GM12878 (cell line): ENCODE measurements at regions not wholly inside any gene's neighbourhood (a gene's known extent, or its start where the extent isn't known, plus 50 kb on each side); places are given as distances from the start of the nearest gene placed in this dataset.

Experiments used
- ATAC-seq: fragments of 200-7000 bp; cut with Tn5 transposase; 3 replicates; pipeline ENCODE4 v1.9.1; 2020; ENCODE audit warnings: mild to moderate bottlenecking, moderate library complexity
- BruUV-seq: library from RNA; stranded (reverse); fragments of 400-500 nt; replicated peaks from 2 replicates; lab custom pipeline; 2021; lab: Mats Ljungman, UMichigan
- CTCF ChIA-PET: fragments of 300-600 bp; sonication (Branson Sonifier 250); formaldehyde crosslinking; extraction: SDS; loops from one replicate; lab custom pipeline; 2021; ENCODE audit warnings: inconsistent platforms; lab: Yijun Ruan, JAX
- POLR2A ChIA-PET: fragments of 350-600 bp; formaldehyde crosslinking; extraction: SDS; loops from one replicate; lab custom pipeline; 2021; ENCODE audit warnings: inconsistent platforms; lab: Charles Lee
- RAD21 ChIA-PET: fragments of 300-600 bp; sonication (Branson Sonifier 250); formaldehyde crosslinking; loops from one replicate; lab custom pipeline; 2023; ENCODE audit warnings: antibody characterized with exemption; ENCODE audit not compliant: unreplicated experiment; lab: Charles Lee
- SMC1A ChIA-PET: fragments of 300-600 bp; sonication (Branson Sonifier 250); formaldehyde crosslinking; loops from one replicate; lab custom pipeline; 2023; ENCODE audit not compliant: unreplicated experiment, uncharacterized antibody; lab: Charles Lee
- DNase-seq: peaks from one replicate; pipeline ENCODE4 v3.0.0-alpha.2; 2011; ENCODE audit warnings: low read depth, low spot score
- FAIRE-seq: peaks from 3 replicates; lab custom pipeline; 2011; peaks lifted over from hg19 to GRCh38; lab: Jason Lieb, UNC
- H2AFZ ChIP-seq: 2 replicates; pipeline ENCODE4 v1.6.0; 2011; ENCODE audit warnings: low read depth, low read length, control low read depth; ENCODE audit not compliant: control insufficient read depth
- H3K27ac ChIP-seq: 2 replicates; pipeline ENCODE4 v1.5.1; 2011; ENCODE audit warnings: control low read depth; ENCODE audit not compliant: control insufficient read depth, insufficient read depth
- H3K27me3 ChIP-seq, 2 experiments: replicated peaks in 1 of 2; 2 replicates each; pipeline versions ENCODE4 v1.6.0 to v1.6.1; 2011; ENCODE audit warnings: low read length in 1 of 2; ENCODE audit not compliant: control insufficient read depth in 2 of 2, insufficient read depth in 2 of 2
- H3K36me3 ChIP-seq, 2 experiments: 2 replicates each; pipeline ENCODE4 v1.5.1; 2011; ENCODE audit warnings: low read length in 1 of 2; ENCODE audit not compliant: control insufficient read depth in 2 of 2, insufficient read depth in 2 of 2
- H3K4me1 ChIP-seq: 2 replicates; pipeline ENCODE4 v1.6.1; 2011; ENCODE audit warnings: mild to moderate bottlenecking, low read length, moderate library complexity, mixed read lengths; ENCODE audit not compliant: control insufficient read depth, insufficient read depth
- H3K4me2 ChIP-seq: 2 replicates; pipeline ENCODE4 v1.6.0; 2011; ENCODE audit warnings: control low read depth; ENCODE audit not compliant: control insufficient read depth, insufficient read depth
- H3K4me3 ChIP-seq: fragments of 200-600 bp; sonication (generic); 2 replicates; pipeline ENCODE4 v1.5.1; 2016
- H3K79me2 ChIP-seq: 2 replicates; pipeline ENCODE4 v1.6.0; 2011; ENCODE audit warnings: low read length; ENCODE audit not compliant: control insufficient read depth, insufficient read depth
- H3K9ac ChIP-seq: 2 replicates; pipeline ENCODE4 v1.8.0; 2011; ENCODE audit warnings: low read length, control low read depth, mixed read lengths; ENCODE audit not compliant: control insufficient read depth, insufficient read depth
- H3K9me3 ChIP-seq: replicated peaks from 3 replicates; pipeline ENCODE4 v1.5.1; 2011; ENCODE audit warnings: mild to moderate bottlenecking, low read length; ENCODE audit not compliant: control insufficient read depth, insufficient read depth
- H4K20me1 ChIP-seq: 2 replicates; pipeline ENCODE4 v1.6.0; 2011; ENCODE audit not compliant: control insufficient read depth, insufficient read depth
- CEBPB ChIP-seq, 2 experiments: fragments of 150-350 bp in 1 of 2; IDR thresholded peaks; 2 replicates each; pipeline ENCODE4 v1.6.1; 2012 to 2014; ENCODE audit warnings: low read depth in 2 of 2, low read length in 2 of 2, borderline replicate concordance in 1 of 2, inconsistent platforms in 1 of 2
- CHD2 ChIP-seq: IDR thresholded peaks from 2 replicates; pipeline ENCODE4 v1.6.1; 2011; ENCODE audit warnings: low read depth, low read length, improper control_type of control experiment, borderline replicate concordance
- FOS ChIP-seq: IDR thresholded peaks from 3 replicates; pipeline ENCODE4 v1.6.1; 2011; ENCODE audit warnings: borderline replicate concordance; ENCODE audit not compliant: insufficient read length; ENCODE audit errors: extremely low read depth
- MEF2B ChIP-seq: fragments of 450-650 bp; IDR thresholded peaks from 2 replicates; pipeline ENCODE4 v1.6.1; 2018; ENCODE audit warnings: mild to moderate bottlenecking, moderate library complexity; ENCODE audit not compliant: partially characterized antibody, poor library complexity, severe bottlenecking
- MYC ChIP-seq: IDR thresholded peaks from 2 replicates; pipeline ENCODE4 v1.6.1; 2011; ENCODE audit warnings: mild to moderate bottlenecking, low read length, moderate library complexity, inconsistent platforms; ENCODE audit not compliant: insufficient read depth, insufficient replicate concordance, insufficient read length, severe bottlenecking
- SMC3 ChIP-seq: IDR thresholded peaks from 2 replicates; pipeline ENCODE4 v1.6.1; 2011; ENCODE audit warnings: low read length, improper control_type of control experiment, borderline replicate concordance
- TCF7 ChIP-seq: IDR thresholded peaks from 2 replicates; pipeline ENCODE4 v1.6.1; 2014; ENCODE audit warnings: antibody characterized with exemption, borderline replicate concordance
- USF1 ChIP-seq: IDR thresholded peaks from 2 replicates; pipeline ENCODE4 v1.6.1; 2011; ENCODE audit warnings: borderline replicate concordance, low read depth, mild to moderate bottlenecking, moderate library complexity, mixed read lengths, low read length; ENCODE audit not compliant: insufficient read depth; ENCODE audit errors: extremely low read length
- ZNF622 ChIP-seq: fragments of 450-650 bp; IDR thresholded peaks from 2 replicates; pipeline ENCODE4 v1.6.1; 2017; ENCODE audit warnings: mild to moderate bottlenecking, inconsistent platforms
- WGBS: methylation state at CpG from one replicate; pipeline ENCODE4 v1.1.6; 2016; ENCODE audit warnings: low lambda C conversion rate; ENCODE audit not compliant: insufficient replicate concordance, insufficient coverage; ENCODE audit errors: missing lambda C conversion rate; 5-methylcytosine and 5-hydroxymethylcytosine counted together
- in situ Hi-C: fragments of 300-500 bp; cut with MboI; formaldehyde crosslinking; loops from 9 replicates; pipeline ENCODE4 v1.14.3; 2018; ENCODE audit warnings: mixed read lengths
- intact Hi-C: fragments of 100-400 bp; cut with micrococcal nuclease; formaldehyde crosslinking; loops from one replicate; pipeline ENCODE4 v1.14.2; 2022; ENCODE audit not compliant: unreplicated experiment
- TF ChIP-seq, protein P1 (sequence below): IDR thresholded peaks from 2 replicates; pipeline ENCODE4 v1.6.1; 2012; ENCODE audit warnings: low read depth, low read length, improper control_type of control experiment
- TF ChIP-seq, protein P2 (sequence below), 3 experiments: IDR thresholded peaks in 2 of 3; conservative IDR thresholded peaks in 1 of 3; 2 replicates each; pipeline ENCODE4 v1.5.1; 2011; ENCODE audit warnings: low read depth in 3 of 3, low read length in 3 of 3, mild to moderate bottlenecking in 3 of 3, control low read depth in 2 of 3, moderate library complexity in 2 of 3, inconsistent platforms in 1 of 3, mixed read lengths in 1 of 3; ENCODE audit not compliant: control insufficient read depth in 2 of 3, insufficient read depth in 1 of 3; ENCODE audit errors: extremely low read depth in 1 of 3

DNA sequence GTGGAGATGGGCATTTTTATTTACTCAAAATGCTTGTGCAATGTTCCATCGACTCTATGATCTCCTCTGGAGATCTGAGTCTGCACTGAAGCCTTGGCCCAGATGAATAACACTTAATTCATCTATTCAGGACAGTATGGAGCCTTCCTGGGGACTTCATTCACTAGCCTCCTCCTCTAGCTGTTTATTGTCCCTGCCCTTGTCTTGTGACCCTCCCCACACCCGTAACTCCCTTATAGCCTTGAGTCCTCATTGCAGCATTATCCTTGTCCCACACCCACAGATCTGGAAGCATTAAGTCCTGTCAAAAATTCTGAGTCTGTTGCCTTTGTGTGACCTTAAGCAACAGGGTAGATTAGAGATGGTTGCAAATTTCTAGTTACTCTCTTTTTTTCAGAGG is 138.3 kb upstream of the LMO4 start:
- no peak overlapping the region for H3K27ac ChIP-seq
- no peaks in the 10 kb centered on the region for H3K36me3 ChIP-seq
- no TSS peak for BruUV-seq
- ChIA-PET CTCF (no interaction called here), SMC1A (interaction anchor here (0.7 to 1.2 kb wide), 3 partner anchors 18 to 139 kb away, joined by 3 to 4 read pairs (median 3); no protein-coding TSS in a partner anchor), POLR2A (no interaction called here)
- intact Hi-C loops, result no loop called here
- ATAC-seq, result no peak
- no peak overlapping the region for H3K9ac ChIP-seq
- 0% methylated on average over 2 of the region's 2 CpGs for WGBS
- no peak for DNase-seq
- H3K4me3 ChIP-seq, result no peak overlapping the region
- H3K4me1 ChIP-seq, result no peaks in the 10 kb centered on the region
- in situ Hi-C loops, result no loop called here
- H2AFZ ChIP-seq, result no peak overlapping the region
- no peak overlapping the region for H3K4me2 ChIP-seq
- no peaks in the 10 kb centered on the region for H4K20me1 ChIP-seq
- no peaks in the 10 kb centered on the region; the same call in 1 of the 3 replicates for H3K9me3 ChIP-seq
- H3K27me3 ChIP-seq, result peaks cover 0 to 3% of the 10 kb centered on the region in 2 experiments; a peak in 1 of 4 replicates
- TF ChIP-seq ZNF622, result no peak
- no peak for TF ChIP-seq FOS
- no peak for TF ChIP-seq MYC
- no peak for TF ChIP-seq MEF2B
- no peak for TF ChIP-seq SMC3
- TF ChIP-seq USF1, result no peak
- TF ChIP-seq, protein P1, sequence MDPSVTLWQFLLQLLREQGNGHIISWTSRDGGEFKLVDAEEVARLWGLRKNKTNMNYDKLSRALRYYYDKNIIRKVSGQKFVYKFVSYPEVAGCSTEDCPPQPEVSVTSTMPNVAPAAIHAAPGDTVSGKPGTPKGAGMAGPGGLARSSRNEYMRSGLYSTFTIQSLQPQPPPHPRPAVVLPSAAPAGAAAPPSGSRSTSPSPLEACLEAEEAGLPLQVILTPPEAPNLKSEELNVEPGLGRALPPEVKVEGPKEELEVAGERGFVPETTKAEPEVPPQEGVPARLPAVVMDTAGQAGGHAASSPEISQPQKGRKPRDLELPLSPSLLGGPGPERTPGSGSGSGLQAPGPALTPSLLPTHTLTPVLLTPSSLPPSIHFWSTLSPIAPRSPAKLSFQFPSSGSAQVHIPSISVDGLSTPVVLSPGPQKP, result no peak
- TF ChIP-seq, protein P2, sequence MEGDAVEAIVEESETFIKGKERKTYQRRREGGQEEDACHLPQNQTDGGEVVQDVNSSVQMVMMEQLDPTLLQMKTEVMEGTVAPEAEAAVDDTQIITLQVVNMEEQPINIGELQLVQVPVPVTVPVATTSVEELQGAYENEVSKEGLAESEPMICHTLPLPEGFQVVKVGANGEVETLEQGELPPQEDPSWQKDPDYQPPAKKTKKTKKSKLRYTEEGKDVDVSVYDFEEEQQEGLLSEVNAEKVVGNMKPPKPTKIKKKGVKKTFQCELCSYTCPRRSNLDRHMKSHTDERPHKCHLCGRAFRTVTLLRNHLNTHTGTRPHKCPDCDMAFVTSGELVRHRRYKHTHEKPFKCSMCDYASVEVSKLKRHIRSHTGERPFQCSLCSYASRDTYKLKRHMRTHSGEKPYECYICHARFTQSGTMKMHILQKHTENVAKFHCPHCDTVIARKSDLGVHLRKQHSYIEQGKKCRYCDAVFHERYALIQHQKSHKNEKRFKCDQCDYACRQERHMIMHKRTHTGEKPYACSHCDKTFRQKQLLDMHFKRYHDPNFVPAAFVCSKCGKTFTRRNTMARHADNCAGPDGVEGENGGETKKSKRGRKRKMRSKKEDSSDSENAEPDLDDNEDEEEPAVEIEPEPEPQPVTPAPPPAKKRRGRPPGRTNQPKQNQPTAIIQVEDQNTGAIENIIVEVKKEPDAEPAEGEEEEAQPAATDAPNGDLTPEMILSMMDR (IDR thresholded peaks at IDR 0.05 in 2 of 3, conservative IDR thresholded peaks at IDR 0.05 in 1 of 3; ENCODE audit: control insufficient read depth in 2 of 3, extremely low read depth in 1 of 3, insufficient read depth in 1 of 3, low read depth in 3 of 3, low read length in 3 of 3), result no peak
- no peak for TF ChIP-seq TCF7
- TF ChIP-seq CHD2, result no peak
- no peak for TF ChIP-seq CEBPB (IDR thresholded peaks at IDR 0.05; ENCODE audit: borderline replicate concordance in 1 of 2, low read depth in 2 of 2, low read length in 2 of 2)
- TF ChIP-seq, all 136 proteins: peak for 0
- RAD21 ChIA-PET, result no interaction called here
- no peaks in the 10 kb centered on the region for H3K79me2 ChIP-seq
- FAIRE-seq, result no peak
